K562 (cell line): ENCODE measurements at regions not wholly inside any gene's neighbourhood (a gene's known extent, or its start where the extent isn't known, plus 50 kb on each side); places are given as distances from the start of the nearest gene placed in this dataset.

Experiments
- BDP1 ChIP-seq: IDR thresholded peaks from 3 replicates; pipeline ENCODE4 v1.6.1; 2011; ENCODE audit not compliant: insufficient read length, insufficient read depth
- HMG20B ChIP-seq: fragments of 250-450 bp; sonication (Bioruptor Pico); IDR thresholded peaks from 2 replicates; pipeline ENCODE4 v1.5.0; 2021; ENCODE audit warnings: mild to moderate bottlenecking
- LARP7 ChIP-seq: fragments of 450-650 bp; IDR thresholded peaks from 2 replicates; pipeline ENCODE4 v1.6.1; 2016
- SREBF2 ChIP-seq: sonication (generic); formaldehyde crosslinking; IDR thresholded peaks from 2 replicates; pipeline ENCODE4 v1.4.0; 2020; ENCODE audit warnings: mild to moderate bottlenecking, missing genetic modification reagents
- SRSF7 ChIP-seq: fragments of 200-400 bp; formaldehyde crosslinking; optimal IDR thresholded peaks from 2 replicates; pipeline ENCODE3; 2017; ENCODE audit warnings: mild to moderate bottlenecking, low read depth, low read length
- ZBTB17 ChIP-seq: fragments of 450-650 bp; formaldehyde crosslinking; IDR thresholded peaks from 2 replicates; pipeline ENCODE4 v1.4.0; 2020; ENCODE audit warnings: mild to moderate bottlenecking
- ZEB2 ChIP-seq: fragments of 450-650 bp; IDR thresholded peaks from 2 replicates; pipeline ENCODE4 v1.6.1; 2016
- TF ChIP-seq, protein P1 (sequence below): fragments of 450-650 bp; formaldehyde crosslinking; IDR thresholded peaks from 2 replicates; pipeline ENCODE4 v1.4.0; 2020; ENCODE audit warnings: mild to moderate bottlenecking, moderate library complexity
- TF ChIP-seq, protein P2 (sequence below): fragments of 450-650 bp; conservative IDR thresholded peaks from 2 replicates; pipeline ENCODE4 v1.6.1; 2016; ENCODE audit warnings: missing genetic modification characterization, low read depth, mild to moderate bottlenecking, missing compliant biosample characterization, moderate library complexity
- TF ChIP-seq, protein P3 (sequence below), 2 experiments: fragments of 450-650 bp; formaldehyde crosslinking in 1 of 2; IDR thresholded peaks; 2 replicates each; pipeline versions ENCODE4 v1.4.0 to v1.6.1; 2014 to 2020; ENCODE audit warnings: mild to moderate bottlenecking in 2 of 2, borderline replicate concordance in 1 of 2, low read depth in 1 of 2
- TF ChIP-seq, protein P4 (sequence below): sonication (generic); formaldehyde crosslinking; IDR thresholded peaks from 2 replicates; pipeline ENCODE4 v1.8.1; 2023; ENCODE audit warnings: missing genetic modification reagents, mild to moderate bottlenecking, borderline replicate concordance

DNA sequence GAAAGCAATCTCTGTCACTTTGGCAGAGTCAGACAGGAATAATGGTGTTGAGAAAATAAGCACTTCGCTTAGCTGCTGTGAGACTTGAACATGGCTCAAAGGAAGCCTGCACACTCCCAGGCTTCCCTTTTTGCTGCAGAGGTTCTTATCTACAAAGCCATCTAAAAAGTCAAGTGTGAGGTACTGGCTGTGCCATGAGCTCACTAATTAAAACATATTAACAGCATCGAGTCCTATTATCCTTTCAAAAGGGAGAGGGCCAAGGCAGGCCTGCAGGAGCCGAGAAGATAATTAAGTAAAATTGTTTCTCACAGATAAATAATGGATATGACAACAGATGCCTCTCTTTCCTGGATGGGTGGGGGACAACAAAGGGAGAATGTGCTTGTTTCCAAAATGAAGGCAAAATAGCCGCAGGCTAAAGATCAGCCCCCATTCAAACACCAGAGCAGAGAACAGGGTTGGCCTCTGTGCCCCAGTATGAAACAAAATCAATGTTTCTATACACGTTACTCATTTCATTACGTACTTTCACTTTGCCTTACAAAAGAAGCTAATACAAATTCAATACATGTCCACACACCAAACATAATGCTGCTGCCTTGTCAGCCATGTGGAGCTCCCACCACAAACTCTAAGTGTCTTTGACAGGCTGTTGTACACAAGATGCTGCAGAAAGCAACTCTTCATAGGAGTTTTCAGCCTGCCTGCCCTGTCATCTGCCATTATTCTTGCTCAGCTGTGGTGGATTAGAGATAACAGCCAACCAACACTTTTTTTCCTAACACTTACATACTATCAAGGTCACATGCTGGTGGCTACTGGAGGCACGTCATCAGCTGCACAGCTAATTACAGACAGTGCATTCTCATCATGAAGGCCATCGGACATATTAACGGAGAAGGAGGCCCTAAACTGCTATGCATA, 55.3 kb downstream of the ELAPOR2 start (continued):
- TF ChIP-seq, protein P1, sequence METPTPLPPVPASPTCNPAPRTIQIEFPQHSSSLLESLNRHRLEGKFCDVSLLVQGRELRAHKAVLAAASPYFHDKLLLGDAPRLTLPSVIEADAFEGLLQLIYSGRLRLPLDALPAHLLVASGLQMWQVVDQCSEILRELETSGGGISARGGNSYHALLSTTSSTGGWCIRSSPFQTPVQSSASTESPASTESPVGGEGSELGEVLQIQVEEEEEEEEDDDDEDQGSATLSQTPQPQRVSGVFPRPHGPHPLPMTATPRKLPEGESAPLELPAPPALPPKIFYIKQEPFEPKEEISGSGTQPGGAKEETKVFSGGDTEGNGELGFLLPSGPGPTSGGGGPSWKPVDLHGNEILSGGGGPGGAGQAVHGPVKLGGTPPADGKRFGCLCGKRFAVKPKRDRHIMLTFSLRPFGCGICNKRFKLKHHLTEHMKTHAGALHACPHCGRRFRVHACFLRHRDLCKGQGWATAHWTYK (CRISPR knock-in tag): no peak
- TF ChIP-seq ZBTB17 (CRISPR knock-in tag): no peak
- TF ChIP-seq, protein P2, sequence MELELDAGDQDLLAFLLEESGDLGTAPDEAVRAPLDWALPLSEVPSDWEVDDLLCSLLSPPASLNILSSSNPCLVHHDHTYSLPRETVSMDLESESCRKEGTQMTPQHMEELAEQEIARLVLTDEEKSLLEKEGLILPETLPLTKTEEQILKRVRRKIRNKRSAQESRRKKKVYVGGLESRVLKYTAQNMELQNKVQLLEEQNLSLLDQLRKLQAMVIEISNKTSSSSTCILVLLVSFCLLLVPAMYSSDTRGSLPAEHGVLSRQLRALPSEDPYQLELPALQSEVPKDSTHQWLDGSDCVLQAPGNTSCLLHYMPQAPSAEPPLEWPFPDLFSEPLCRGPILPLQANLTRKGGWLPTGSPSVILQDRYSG (tag): no peak
- TF ChIP-seq LARP7: no peak
- TF ChIP-seq ZEB2: 0 out of 2 replicates have a peak, but pooled peaks have one; percentile 17
- no peak for TF ChIP-seq SREBF2
- TF ChIP-seq, protein P3, sequence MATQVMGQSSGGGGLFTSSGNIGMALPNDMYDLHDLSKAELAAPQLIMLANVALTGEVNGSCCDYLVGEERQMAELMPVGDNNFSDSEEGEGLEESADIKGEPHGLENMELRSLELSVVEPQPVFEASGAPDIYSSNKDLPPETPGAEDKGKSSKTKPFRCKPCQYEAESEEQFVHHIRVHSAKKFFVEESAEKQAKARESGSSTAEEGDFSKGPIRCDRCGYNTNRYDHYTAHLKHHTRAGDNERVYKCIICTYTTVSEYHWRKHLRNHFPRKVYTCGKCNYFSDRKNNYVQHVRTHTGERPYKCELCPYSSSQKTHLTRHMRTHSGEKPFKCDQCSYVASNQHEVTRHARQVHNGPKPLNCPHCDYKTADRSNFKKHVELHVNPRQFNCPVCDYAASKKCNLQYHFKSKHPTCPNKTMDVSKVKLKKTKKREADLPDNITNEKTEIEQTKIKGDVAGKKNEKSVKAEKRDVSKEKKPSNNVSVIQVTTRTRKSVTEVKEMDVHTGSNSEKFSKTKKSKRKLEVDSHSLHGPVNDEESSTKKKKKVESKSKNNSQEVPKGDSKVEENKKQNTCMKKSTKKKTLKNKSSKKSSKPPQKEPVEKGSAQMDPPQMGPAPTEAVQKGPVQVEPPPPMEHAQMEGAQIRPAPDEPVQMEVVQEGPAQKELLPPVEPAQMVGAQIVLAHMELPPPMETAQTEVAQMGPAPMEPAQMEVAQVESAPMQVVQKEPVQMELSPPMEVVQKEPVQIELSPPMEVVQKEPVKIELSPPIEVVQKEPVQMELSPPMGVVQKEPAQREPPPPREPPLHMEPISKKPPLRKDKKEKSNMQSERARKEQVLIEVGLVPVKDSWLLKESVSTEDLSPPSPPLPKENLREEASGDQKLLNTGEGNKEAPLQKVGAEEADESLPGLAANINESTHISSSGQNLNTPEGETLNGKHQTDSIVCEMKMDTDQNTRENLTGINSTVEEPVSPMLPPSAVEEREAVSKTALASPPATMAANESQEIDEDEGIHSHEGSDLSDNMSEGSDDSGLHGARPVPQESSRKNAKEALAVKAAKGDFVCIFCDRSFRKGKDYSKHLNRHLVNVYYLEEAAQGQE (IDR thresholded peaks at IDR 0.05; ENCODE audit: borderline replicate concordance): peak; percentile 54
- TF ChIP-seq, protein P3 (CRISPR knock-in tag; IDR thresholded peaks at IDR 0.05; ENCODE audit: low read depth): no peak
- TF ChIP-seq, protein P4, sequence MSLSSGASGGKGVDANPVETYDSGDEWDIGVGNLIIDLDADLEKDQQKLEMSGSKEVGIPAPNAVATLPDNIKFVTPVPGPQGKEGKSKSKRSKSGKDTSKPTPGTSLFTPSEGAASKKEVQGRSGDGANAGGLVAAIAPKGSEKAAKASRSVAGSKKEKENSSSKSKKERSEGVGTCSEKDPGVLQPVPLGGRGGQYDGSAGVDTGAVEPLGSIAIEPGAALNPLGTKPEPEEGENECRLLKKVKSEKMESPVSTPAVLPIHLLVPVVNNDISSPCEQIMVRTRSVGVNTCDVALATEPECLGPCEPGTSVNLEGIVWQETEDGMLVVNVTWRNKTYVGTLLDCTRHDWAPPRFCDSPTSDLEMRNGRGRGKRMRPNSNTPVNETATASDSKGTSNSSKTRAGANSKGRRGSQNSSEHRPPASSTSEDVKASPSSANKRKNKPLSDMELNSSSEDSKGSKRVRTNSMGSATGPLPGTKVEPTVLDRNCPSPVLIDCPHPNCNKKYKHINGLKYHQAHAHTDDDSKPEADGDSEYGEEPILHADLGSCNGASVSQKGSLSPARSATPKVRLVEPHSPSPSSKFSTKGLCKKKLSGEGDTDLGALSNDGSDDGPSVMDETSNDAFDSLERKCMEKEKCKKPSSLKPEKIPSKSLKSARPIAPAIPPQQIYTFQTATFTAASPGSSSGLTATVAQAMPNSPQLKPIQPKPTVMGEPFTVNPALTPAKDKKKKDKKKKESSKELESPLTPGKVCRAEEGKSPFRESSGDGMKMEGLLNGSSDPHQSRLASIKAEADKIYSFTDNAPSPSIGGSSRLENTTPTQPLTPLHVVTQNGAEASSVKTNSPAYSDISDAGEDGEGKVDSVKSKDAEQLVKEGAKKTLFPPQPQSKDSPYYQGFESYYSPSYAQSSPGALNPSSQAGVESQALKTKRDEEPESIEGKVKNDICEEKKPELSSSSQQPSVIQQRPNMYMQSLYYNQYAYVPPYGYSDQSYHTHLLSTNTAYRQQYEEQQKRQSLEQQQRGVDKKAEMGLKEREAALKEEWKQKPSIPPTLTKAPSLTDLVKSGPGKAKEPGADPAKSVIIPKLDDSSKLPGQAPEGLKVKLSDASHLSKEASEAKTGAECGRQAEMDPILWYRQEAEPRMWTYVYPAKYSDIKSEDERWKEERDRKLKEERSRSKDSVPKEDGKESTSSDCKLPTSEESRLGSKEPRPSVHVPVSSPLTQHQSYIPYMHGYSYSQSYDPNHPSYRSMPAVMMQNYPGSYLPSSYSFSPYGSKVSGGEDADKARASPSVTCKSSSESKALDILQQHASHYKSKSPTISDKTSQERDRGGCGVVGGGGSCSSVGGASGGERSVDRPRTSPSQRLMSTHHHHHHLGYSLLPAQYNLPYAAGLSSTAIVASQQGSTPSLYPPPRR: 0 out of 2 replicates have a peak, but pooled peaks have one; percentile 48
- no peak for TF ChIP-seq BDP1
- no peak for TF ChIP-seq SRSF7
- TF ChIP-seq HMG20B (CRISPR knock-in tag): no peak
